ENCODE measurements at regions not wholly inside any gene's neighbourhood (a gene's known extent, or its start where the extent isn't known, plus 50 kb on each side); places are given as distances from the start of the nearest gene placed in this dataset.

DNA sequence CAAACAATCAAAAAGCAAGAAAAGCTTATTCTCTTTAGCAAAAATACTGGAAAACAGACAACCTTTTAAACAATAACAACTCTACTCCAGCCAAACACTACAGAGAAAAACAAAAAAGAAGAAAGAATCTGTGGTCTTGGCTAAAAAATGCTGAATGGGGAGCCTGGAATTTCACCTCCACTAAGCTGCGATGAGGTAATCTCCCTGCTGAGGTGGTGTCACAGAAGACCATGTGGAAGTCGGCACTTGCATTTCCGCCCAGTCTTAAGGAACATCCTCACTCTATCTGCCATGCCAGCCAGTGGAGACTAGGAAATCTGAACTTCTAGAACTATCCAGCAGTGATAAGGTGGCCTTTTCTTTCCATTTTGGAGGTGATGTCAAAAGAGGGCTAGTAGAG is 1026.8 kb upstream of the EPHA7 start:
- TF ChIP-seq, protein P1, sequence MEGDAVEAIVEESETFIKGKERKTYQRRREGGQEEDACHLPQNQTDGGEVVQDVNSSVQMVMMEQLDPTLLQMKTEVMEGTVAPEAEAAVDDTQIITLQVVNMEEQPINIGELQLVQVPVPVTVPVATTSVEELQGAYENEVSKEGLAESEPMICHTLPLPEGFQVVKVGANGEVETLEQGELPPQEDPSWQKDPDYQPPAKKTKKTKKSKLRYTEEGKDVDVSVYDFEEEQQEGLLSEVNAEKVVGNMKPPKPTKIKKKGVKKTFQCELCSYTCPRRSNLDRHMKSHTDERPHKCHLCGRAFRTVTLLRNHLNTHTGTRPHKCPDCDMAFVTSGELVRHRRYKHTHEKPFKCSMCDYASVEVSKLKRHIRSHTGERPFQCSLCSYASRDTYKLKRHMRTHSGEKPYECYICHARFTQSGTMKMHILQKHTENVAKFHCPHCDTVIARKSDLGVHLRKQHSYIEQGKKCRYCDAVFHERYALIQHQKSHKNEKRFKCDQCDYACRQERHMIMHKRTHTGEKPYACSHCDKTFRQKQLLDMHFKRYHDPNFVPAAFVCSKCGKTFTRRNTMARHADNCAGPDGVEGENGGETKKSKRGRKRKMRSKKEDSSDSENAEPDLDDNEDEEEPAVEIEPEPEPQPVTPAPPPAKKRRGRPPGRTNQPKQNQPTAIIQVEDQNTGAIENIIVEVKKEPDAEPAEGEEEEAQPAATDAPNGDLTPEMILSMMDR (IDR thresholded peaks at IDR 0.05), result no peak
- no peak for TF ChIP-seq SIN3A (IDR thresholded peaks at IDR 0.05; ENCODE audit: borderline replicate concordance, insufficient read depth, low read depth, low read length)
